HepG2 (cell line): ENCODE measurements at regions not wholly inside any gene's neighbourhood (a gene's known extent, or its start where the extent isn't known, plus 50 kb on each side); places are given as distances from the start of the nearest gene placed in this dataset.
A peak's percentile ranks its signal among the peaks of the same experiment; 100 is the strongest.

Experiments
- ATAC-seq: fragments of 200-7000 bp; cut with Tn5 transposase; 3 replicates; pipeline ENCODE4 v1.9.1; 2020; ENCODE audit warnings: mild to moderate bottlenecking, moderate library complexity
- BruUV-seq: library from RNA; stranded (reverse); fragments of 400-500 nt; replicated peaks from 2 replicates; lab custom pipeline; 2021; lab: Mats Ljungman, UMichigan
- CTCF ChIA-PET: fragments of 300-600 bp; formaldehyde crosslinking; extraction: SDS; loops from one replicate; lab custom pipeline; 2021; ENCODE audit warnings: low total read pairs, inconsistent platforms, low intra/inter-chr PET ratio; lab: Yijun Ruan, JAX
- POLR2A ChIA-PET: fragments of 350-600 bp; sonication (Branson Sonifier 250); formaldehyde crosslinking; loops from one replicate; lab custom pipeline; 2020; ENCODE audit warnings: antibody characterized with exemption, inconsistent platforms; lab: Yijun Ruan, JAX
- DNase-seq: peaks from one replicate; pipeline ENCODE4 v3.0.0-alpha.2; 2015; ENCODE audit warnings: low spot score
- FAIRE-seq: peaks from 3 replicates; lab custom pipeline; 2011; peaks lifted over from hg19 to GRCh38; lab: Jason Lieb, UNC
- H2AFZ ChIP-seq: one replicate; pipeline ENCODE4 v1.6.1; 2011; ENCODE audit warnings: low read length, inconsistent platforms
- H3K27ac ChIP-seq: fragments of 300-600 bp; 3 replicates; pipeline ENCODE4 v1.8.0; 2011; ENCODE audit warnings: mixed run types, mild to moderate bottlenecking, mixed read lengths, low read length, inconsistent platforms; ENCODE audit not compliant: insufficient read depth; ENCODE audit errors: extremely low read length
- H3K27me3 ChIP-seq, 2 experiments: fragments of 200-600 bp in 1 of 2; 2 replicates in 1 of 2; 3 replicates in 1 of 2; pipeline versions ENCODE4 v1.6.0 to v1.8.0; 2011; ENCODE audit warnings: low read length in 2 of 2, mild to moderate bottlenecking in 2 of 2, moderate library complexity in 2 of 2, inconsistent platforms in 1 of 2; ENCODE audit not compliant: insufficient read depth in 2 of 2, control insufficient read depth in 1 of 2
- H3K36me3 ChIP-seq, 2 experiments: fragments of 200-600 bp in 1 of 2; replicated peaks in 1 of 2; 2 replicates in 1 of 2; 3 replicates in 1 of 2; pipeline versions ENCODE4 v1.5.1 to v1.8.0; 2011; ENCODE audit warnings: low read length in 2 of 2, inconsistent platforms in 1 of 2; ENCODE audit not compliant: insufficient read depth in 2 of 2, control insufficient read depth in 1 of 2
- H3K4me1 ChIP-seq: 2 replicates; pipeline ENCODE4 v1.5.1; 2012; ENCODE audit warnings: low read length, inconsistent platforms; ENCODE audit not compliant: insufficient read depth
- H3K4me2 ChIP-seq: 2 replicates; pipeline ENCODE4 v1.6.0; 2011; ENCODE audit warnings: low read depth, low read length, inconsistent platforms
- H3K4me3 ChIP-seq, 3 experiments: fragments of 200-600 bp in 1 of 3; sonication (generic), shearing (Covaris generic) in 1 of 3; replicated peaks in 1 of 3; 2 replicates each; pipeline ENCODE4 v1.5.1; 2011 to 2016; ENCODE audit warnings: low read length in 3 of 3, inconsistent platforms in 2 of 3, low read depth in 2 of 3, mild to moderate bottlenecking in 2 of 3, control low read depth in 1 of 3, mixed read lengths in 1 of 3; ENCODE audit not compliant: insufficient read depth in 1 of 3
- H3K79me2 ChIP-seq: one replicate; pipeline ENCODE4 v1.6.1; 2011; ENCODE audit warnings: low read length, inconsistent platforms; ENCODE audit not compliant: insufficient read depth
- H3K9ac ChIP-seq: 2 replicates; pipeline ENCODE4 v1.6.0; 2011; ENCODE audit warnings: mild to moderate bottlenecking, low read depth, low read length, inconsistent platforms; ENCODE audit not compliant: insufficient read depth
- H3K9me3 ChIP-seq: 2 replicates; pipeline ENCODE4 v1.5.1; 2012; ENCODE audit warnings: mild to moderate bottlenecking, low read length
- H4K20me1 ChIP-seq: 2 replicates; pipeline ENCODE4 v1.6.0; 2011; ENCODE audit warnings: inconsistent platforms, mild to moderate bottlenecking, low read length, moderate library complexity; ENCODE audit not compliant: insufficient read depth
- EP300 ChIP-seq, 3 experiments: sonication (generic) in 1 of 3; formaldehyde crosslinking in 1 of 3; IDR thresholded peaks; 2 replicates each; pipeline versions ENCODE4 v1.5.1 to v1.6.1; 2011 to 2020; ENCODE audit warnings: low read depth in 2 of 3, low read length in 2 of 3, borderline replicate concordance in 1 of 3, improper control_type of control experiment in 1 of 3, mild to moderate bottlenecking in 1 of 3, missing genetic modification reagents in 1 of 3, moderate library complexity in 1 of 3
- FOSL1 ChIP-seq: sonication (generic); formaldehyde crosslinking; IDR thresholded peaks from 2 replicates; pipeline ENCODE4 v1.9.0; 2021; ENCODE audit warnings: missing genetic modification reagents, borderline replicate concordance
- JUNB ChIP-seq: sonication (generic); formaldehyde crosslinking; IDR thresholded peaks from 2 replicates; pipeline ENCODE4 v1.8.0; 2022; ENCODE audit warnings: missing genetic modification reagents, mild to moderate bottlenecking, borderline replicate concordance
- RORA ChIP-seq: sonication (generic); formaldehyde crosslinking; IDR thresholded peaks from 2 replicates; pipeline ENCODE4 v1.5.0; 2020; ENCODE audit warnings: mild to moderate bottlenecking, missing genetic modification reagents, moderate library complexity
- SRSF4 ChIP-seq: fragments of 200-400 bp; formaldehyde crosslinking; IDR thresholded peaks from one replicate; pipeline ENCODE4 v1.6.1; 2018; ENCODE audit warnings: mild to moderate bottlenecking, low read depth, low read length, moderate library complexity; ENCODE audit not compliant: poor library complexity, severe bottlenecking
- TEAD3 ChIP-seq: optimal IDR thresholded peaks from 2 replicates; pipeline ENCODE3; 2016; ENCODE audit warnings: borderline replicate concordance
- WGBS: methylation state at CpG from one replicate; pipeline ENCODE4 v1.1.6; 2017; ENCODE audit warnings: low lambda C conversion rate; 5-methylcytosine and 5-hydroxymethylcytosine counted together
- in situ Hi-C: cut with HindIII; loops from 2 replicates; pipeline ENCODE4 v1.10.0; 2017; ENCODE audit warnings: low pct_unique_long_range_greater_than_20kb; ENCODE audit not compliant: extremely low pct_ligation_motif_present
- intact Hi-C: fragments of 100-400 bp; cut with micrococcal nuclease; formaldehyde crosslinking; loops from one replicate; pipeline ENCODE4 v1.10.0; 2022; ENCODE audit not compliant: unreplicated experiment
- TF ChIP-seq, protein P1 (sequence below), 2 experiments: sonication (generic) in 1 of 2; formaldehyde crosslinking in 1 of 2; IDR thresholded peaks; 2 replicates each; pipeline versions ENCODE4 v1.4.0 to v1.6.1; 2016 to 2020; ENCODE audit warnings: borderline replicate concordance in 1 of 2, low read depth in 1 of 2, mild to moderate bottlenecking in 1 of 2, missing genetic modification reagents in 1 of 2

DNA sequence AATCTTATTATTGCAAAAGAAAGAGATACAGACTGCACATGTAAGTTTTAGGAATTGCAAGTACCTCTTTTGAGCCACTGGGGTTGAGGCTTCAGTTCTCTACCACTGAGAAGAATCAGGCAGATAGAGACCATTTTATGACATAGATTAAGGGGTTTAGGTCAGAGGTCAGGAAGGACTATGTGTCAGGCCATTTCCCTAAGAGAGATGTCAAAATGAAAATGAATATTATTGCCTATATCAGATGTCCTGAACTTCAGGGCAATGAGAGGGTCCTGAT, 113.7 kb downstream of the GATA6 start:
- Histone ChIP-seq H3K4me3 (no peak overlapping the region; a peak in 1 of 6 replicates), H3K4me2 (peak overlapping the region; percentile 46; the same call in 1 of the 2 replicates), H3K9ac (no peak overlapping the region; the same call in 1 of the 2 replicates), H3K79me2 (no peaks in the 10 kb centered on the region), H3K27me3 (no peaks in the 10 kb centered on the region; a peak in 1 of 5 replicates), H3K4me1 (peaks cover 30% of the 10 kb centered on the region), H4K20me1 (no peaks in the 10 kb centered on the region), H3K27ac (peak overlapping the region; percentile 50), H3K36me3 (no peaks in the 10 kb centered on the region), H2AFZ (no peak overlapping the region), H3K9me3 (no peaks in the 10 kb centered on the region)
- intact Hi-C loops = loop anchor here (10.0 kb wide), 1 partner anchor 108 kb away; no protein-coding TSS in a partner anchor
- DNase-seq (no peak), FAIRE-seq (no peak), ATAC-seq (no peak)
- ChIA-PET POLR2A (no interaction called here), CTCF (no interaction called here)
- in situ Hi-C loops = no loop called here
- no TSS peak for BruUV-seq
- no peak for TF ChIP-seq JUNB (CRISPR knock-in tag)
- TF ChIP-seq, all 625 proteins: peak for 0

DNA sequence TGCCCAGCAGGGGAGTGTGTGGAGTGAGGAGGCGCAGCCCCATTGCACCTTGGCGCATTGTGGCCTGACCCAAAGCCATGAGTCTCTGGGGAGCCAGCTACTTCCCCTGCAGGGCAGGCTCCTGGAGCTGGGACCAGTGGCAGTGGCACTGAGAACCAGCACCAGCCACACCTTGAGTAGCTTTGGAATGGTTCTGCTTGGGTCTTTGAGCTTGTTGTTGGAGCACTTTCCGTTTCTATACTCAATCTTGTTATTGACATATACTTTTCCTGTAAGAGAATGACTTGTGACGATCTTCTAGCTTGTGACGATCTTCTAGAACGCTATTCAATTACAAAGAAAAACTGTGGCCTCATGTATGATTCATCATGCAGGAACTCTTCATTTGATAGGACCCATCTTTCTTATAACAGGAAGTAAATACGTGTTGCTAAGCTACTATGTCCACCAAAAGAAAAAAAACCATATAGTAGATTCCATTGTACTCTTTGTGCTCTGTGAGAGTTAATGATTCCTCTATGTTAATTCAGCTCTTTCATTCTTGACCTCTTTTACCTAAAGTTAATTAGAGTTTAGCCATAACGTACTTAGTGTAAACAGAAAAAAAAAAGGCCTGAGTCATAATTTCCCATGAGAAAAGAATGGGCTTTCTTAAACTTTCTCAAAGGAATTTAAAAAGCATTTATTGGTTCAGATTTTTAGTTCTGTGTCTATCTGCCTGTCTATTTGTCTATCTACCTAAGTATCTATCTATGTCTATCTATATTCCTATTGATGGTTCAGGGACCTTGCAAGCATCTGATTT, 113.1 kb downstream of the GATA6 start:
- Histone ChIP-seq H3K4me2 (peak overlapping the region; percentile 46), H2AFZ (no peak overlapping the region), H3K79me2 (no peaks in the 10 kb centered on the region), H3K27ac (peak overlapping the region; percentile 50), H3K9ac (peak overlapping the region; percentile 41), H3K4me3 (peak overlapping the region in 2 of 3 experiments; percentile 16 to 25; a peak in 2 of 6 replicates), H3K36me3 (no peaks in the 10 kb centered on the region), H4K20me1 (no peaks in the 10 kb centered on the region), H3K4me1 (peaks cover 30% of the 10 kb centered on the region), H3K27me3 (no peaks in the 10 kb centered on the region; a peak in 1 of 5 replicates), H3K9me3 (no peaks in the 10 kb centered on the region)
- ATAC-seq = peak; percentile 72
- ChIA-PET CTCF (no interaction called here), POLR2A (no interaction called here)
- in situ Hi-C loops (no loop called here), intact Hi-C loops (loop anchor here (10.0 kb wide), 1 partner anchor 108 kb away; no protein-coding TSS in a partner anchor)
- BruUV-seq = no TSS peak
- no peak for FAIRE-seq
- peak; percentile 86 for DNase-seq
- 22% methylated on average over 8 of the region's 8 CpGs for WGBS
- TF ChIP-seq, protein P1, sequence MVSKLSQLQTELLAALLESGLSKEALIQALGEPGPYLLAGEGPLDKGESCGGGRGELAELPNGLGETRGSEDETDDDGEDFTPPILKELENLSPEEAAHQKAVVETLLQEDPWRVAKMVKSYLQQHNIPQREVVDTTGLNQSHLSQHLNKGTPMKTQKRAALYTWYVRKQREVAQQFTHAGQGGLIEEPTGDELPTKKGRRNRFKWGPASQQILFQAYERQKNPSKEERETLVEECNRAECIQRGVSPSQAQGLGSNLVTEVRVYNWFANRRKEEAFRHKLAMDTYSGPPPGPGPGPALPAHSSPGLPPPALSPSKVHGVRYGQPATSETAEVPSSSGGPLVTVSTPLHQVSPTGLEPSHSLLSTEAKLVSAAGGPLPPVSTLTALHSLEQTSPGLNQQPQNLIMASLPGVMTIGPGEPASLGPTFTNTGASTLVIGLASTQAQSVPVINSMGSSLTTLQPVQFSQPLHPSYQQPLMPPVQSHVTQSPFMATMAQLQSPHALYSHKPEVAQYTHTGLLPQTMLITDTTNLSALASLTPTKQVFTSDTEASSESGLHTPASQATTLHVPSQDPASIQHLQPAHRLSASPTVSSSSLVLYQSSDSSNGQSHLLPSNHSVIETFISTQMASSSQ (IDR thresholded peaks at IDR 0.05; ENCODE audit: low read depth) = peak; percentile 31; the same call in 1 of the 2 replicates
- TF ChIP-seq, protein P1 (CRISPR knock-in tag; IDR thresholded peaks at IDR 0.05; ENCODE audit: borderline replicate concordance) = no peak
- TF ChIP-seq TEAD3 (CRISPR knock-in tag) = no peak
- TF ChIP-seq FOSL1 = peak; percentile 45; the same call in 1 of the 2 replicates
- TF ChIP-seq EP300 (IDR thresholded peaks at IDR 0.05; ENCODE audit: low read depth in 2 of 2, low read length in 2 of 2) = peak in 1 of 2 experiments; percentile 31; a peak in 1 of 4 replicates
- TF ChIP-seq EP300 (CRISPR knock-in tag; IDR thresholded peaks at IDR 0.05; ENCODE audit: borderline replicate concordance) = no peak
- TF ChIP-seq SRSF4 = no peak
- TF ChIP-seq RORA (CRISPR knock-in tag) = no peak
